Osteoblast (primary cell): ENCODE measurements at regions not wholly inside any gene's neighbourhood (a gene's known extent, or its start where the extent isn't known, plus 50 kb on each side); places are given as distances from the start of the nearest gene placed in this dataset.
"Not testable (repeated sequence)": the region's sequence is repeated elsewhere in the genome, so short reads cannot be mapped to it uniquely, and the experiment has no call there.

ENCODE experiments used
- DNase-seq: peaks from one replicate; pipeline ENCODE4 v3.0.0; 2011; ENCODE audit warnings: low spot score, mixed read lengths; ENCODE audit not compliant: insufficient read length; ENCODE audit errors: missing footprints
- H2AFZ ChIP-seq: 2 replicates; pipeline ENCODE4 v1.6.0; 2011; ENCODE audit warnings: mild to moderate bottlenecking, low read length
- H3K27ac ChIP-seq: 2 replicates; pipeline ENCODE4 v1.5.1; 2011; ENCODE audit warnings: mild to moderate bottlenecking, low read depth, low read length, moderate library complexity
- H3K27me3 ChIP-seq: 2 replicates; pipeline ENCODE4 v1.6.0; 2012; ENCODE audit warnings: mild to moderate bottlenecking, control low read depth, inconsistent platforms, low read length, moderate library complexity; ENCODE audit not compliant: insufficient read depth
- H3K36me3 ChIP-seq: 2 replicates; pipeline ENCODE4 v1.5.1; 2011; ENCODE audit warnings: mild to moderate bottlenecking, low read length, control low read depth, moderate library complexity; ENCODE audit not compliant: insufficient read depth
- H3K4me1 ChIP-seq: 2 replicates; pipeline ENCODE4 v1.5.1; 2011; ENCODE audit warnings: mild to moderate bottlenecking, low read length, control low read depth, moderate library complexity; ENCODE audit not compliant: insufficient read depth
- H3K4me2 ChIP-seq: 2 replicates; pipeline ENCODE4 v1.6.0; 2011; ENCODE audit warnings: mild to moderate bottlenecking, low read length; ENCODE audit not compliant: insufficient read depth
- H3K4me3 ChIP-seq: fragments of 200-600 bp; sonication (generic); 3 replicates; pipeline ENCODE4 v1.5.1; 2012; ENCODE audit warnings: mild to moderate bottlenecking, low read length, inconsistent platforms; ENCODE audit not compliant: insufficient read depth
- H3K79me2 ChIP-seq: 2 replicates; pipeline ENCODE4 v1.6.0; 2012; ENCODE audit warnings: mild to moderate bottlenecking, low read length, control low read depth, inconsistent platforms; ENCODE audit not compliant: insufficient read depth
- H3K9me3 ChIP-seq: 2 replicates; pipeline ENCODE4 v1.5.1; 2011; ENCODE audit warnings: low read depth, low read length, control low read depth
- H4K20me1 ChIP-seq: 2 replicates; pipeline ENCODE4 v1.6.0; 2012; ENCODE audit warnings: mild to moderate bottlenecking, low read length, control low read depth; ENCODE audit not compliant: insufficient read depth
- TF ChIP-seq, protein P1 (sequence below): IDR thresholded peaks from 2 replicates; pipeline ENCODE4 v1.5.1; 2011; ENCODE audit warnings: mild to moderate bottlenecking, low read depth, low read length, moderate library complexity; ENCODE audit errors: extremely low read depth

DNA sequence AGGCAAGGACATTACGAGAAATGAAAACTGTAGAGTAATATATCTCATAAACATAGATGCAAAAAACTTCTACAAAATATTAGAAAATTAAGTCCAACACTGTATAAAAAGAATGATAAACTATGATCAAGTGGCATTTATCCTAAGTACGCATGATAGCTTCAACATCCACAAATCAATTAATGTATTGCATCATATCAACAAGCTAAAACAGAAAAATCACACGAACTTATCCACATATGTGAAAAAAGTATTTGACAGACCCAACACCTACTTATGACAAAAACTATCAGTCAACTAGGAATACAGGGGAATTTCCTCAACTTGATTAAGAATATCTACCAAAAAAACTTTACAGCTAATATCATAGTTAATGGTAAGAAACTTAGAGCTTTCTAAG, 129.9 kb upstream of the ALG10 start:
- Histone ChIP-seq H3K9me3 (peaks cover 3% of the 10 kb centered on the region), H3K4me1 (no peaks in the 10 kb centered on the region), H3K36me3 (no peaks in the 10 kb centered on the region), H3K27me3 (no peaks in the 10 kb centered on the region), H3K4me2 (no peak overlapping the region), H3K79me2 (no peaks in the 10 kb centered on the region), H3K4me3 (no peak overlapping the region), H3K27ac (no peak overlapping the region), H4K20me1 (no peaks in the 10 kb centered on the region), H2AFZ (no peak overlapping the region)
- TF ChIP-seq, protein P1, sequence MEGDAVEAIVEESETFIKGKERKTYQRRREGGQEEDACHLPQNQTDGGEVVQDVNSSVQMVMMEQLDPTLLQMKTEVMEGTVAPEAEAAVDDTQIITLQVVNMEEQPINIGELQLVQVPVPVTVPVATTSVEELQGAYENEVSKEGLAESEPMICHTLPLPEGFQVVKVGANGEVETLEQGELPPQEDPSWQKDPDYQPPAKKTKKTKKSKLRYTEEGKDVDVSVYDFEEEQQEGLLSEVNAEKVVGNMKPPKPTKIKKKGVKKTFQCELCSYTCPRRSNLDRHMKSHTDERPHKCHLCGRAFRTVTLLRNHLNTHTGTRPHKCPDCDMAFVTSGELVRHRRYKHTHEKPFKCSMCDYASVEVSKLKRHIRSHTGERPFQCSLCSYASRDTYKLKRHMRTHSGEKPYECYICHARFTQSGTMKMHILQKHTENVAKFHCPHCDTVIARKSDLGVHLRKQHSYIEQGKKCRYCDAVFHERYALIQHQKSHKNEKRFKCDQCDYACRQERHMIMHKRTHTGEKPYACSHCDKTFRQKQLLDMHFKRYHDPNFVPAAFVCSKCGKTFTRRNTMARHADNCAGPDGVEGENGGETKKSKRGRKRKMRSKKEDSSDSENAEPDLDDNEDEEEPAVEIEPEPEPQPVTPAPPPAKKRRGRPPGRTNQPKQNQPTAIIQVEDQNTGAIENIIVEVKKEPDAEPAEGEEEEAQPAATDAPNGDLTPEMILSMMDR, result no peak
- DNase-seq, result no peak

DNA sequence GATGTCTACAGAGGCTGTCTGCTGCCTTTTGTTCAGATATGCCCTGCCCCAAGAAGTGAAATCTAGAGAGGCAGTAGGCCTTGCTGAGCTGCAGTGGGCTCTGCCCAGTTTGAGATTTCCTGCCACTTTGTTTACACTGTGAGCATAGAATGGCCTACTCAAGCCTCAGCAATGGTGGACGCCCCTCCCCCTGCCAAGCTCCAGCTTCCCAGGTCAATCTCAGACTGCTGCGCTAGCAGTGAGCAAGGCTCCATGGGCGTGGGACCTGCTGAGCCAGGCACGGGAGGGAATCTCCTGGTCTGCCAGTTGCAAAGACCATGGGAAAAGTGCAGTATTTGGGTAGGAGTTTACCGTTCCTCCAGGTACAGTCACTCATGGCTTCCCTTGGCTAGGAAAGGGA, 101.8 kb upstream of the ALG10 start:
- H3K27me3 ChIP-seq, H3K36me3 ChIP-seq, H2AFZ ChIP-seq, H3K9me3 ChIP-seq, H3K4me2 ChIP-seq, H3K79me2 ChIP-seq, H3K4me3 ChIP-seq, DNase-seq, H3K4me1 ChIP-seq, H3K27ac ChIP-seq, H4K20me1 ChIP-seq: not testable (repeated sequence)

DNA sequence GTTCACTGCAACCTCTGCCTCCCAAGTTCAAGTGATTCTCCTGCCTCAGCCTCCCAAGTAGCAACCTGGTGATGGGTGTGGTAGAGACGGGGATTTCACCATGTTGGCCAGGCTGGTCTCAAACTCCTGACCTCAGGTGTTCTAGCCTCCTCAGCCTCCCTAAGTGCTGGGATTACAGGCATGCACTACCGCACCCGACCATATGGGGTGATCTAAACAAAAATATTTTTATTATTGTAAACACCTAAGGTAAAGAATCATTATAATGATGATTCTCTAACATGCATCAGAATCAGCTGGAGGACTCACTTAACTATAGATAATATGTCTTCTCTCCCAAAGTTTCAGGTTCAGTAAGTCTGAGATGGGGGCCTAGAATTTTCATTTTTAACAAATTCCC, 96.2 kb upstream of the ALG10 start:
- TF ChIP-seq, protein P1, result no peak
- no peak overlapping the region for H3K27ac ChIP-seq
- no peaks in the 10 kb centered on the region for H3K79me2 ChIP-seq
- no peaks in the 10 kb centered on the region for H3K27me3 ChIP-seq
- H3K4me3 ChIP-seq, result no peak overlapping the region
- no peak overlapping the region for H2AFZ ChIP-seq
- H3K4me1 ChIP-seq, result no peaks in the 10 kb centered on the region
- no peak overlapping the region for H3K4me2 ChIP-seq
- no peaks in the 10 kb centered on the region for H4K20me1 ChIP-seq
- H3K36me3 ChIP-seq, result no peaks in the 10 kb centered on the region
- DNase-seq, result no peak
- H3K9me3 ChIP-seq, result peaks cover 2% of the 10 kb centered on the region

DNA sequence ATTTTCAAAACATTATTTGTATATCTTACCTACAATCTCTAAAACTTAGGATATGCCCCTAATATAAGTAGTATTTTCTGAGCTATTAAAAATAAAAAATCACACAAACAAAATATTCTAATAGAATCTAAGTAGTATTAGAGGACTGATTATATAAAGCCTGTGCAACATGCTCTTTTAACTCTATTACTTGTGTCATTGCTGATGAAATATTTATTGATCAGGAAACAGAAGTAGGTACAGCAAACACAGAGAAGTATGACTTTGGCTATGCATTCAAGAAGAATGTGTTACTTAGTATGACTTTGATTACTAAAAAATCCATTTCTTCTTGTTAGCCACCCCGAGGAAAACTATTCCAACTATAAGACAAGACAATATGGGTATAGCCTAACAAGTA, 84.6 kb upstream of the ALG10 start:
- not testable (repeated sequence) for H4K20me1 ChIP-seq, DNase-seq, H3K36me3 ChIP-seq, H3K4me1 ChIP-seq, H3K27ac ChIP-seq, H3K4me2 ChIP-seq, H2AFZ ChIP-seq, H3K79me2 ChIP-seq, H3K4me3 ChIP-seq, H3K9me3 ChIP-seq, H3K27me3 ChIP-seq

DNA sequence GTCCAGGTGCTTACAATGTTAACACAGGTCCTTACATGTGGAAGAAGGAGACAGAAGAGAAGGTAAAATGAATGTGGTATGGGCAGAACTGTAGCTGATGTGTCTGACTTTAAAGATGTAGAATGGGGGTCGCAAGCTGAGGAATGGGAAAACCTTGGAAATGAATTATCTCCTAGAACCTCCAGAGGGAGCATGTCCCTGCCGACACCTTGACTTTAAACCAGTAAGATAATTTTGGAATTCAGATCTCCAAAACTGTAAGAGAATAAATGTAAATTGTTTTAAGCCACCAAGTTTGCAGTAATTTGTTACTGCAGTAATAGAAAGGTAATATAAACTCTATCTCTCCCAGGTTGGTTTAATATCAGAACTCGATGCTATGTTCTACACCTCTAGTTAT, 80.1 kb upstream of the ALG10 start:
- no peaks in the 10 kb centered on the region for H3K36me3 ChIP-seq

More for the DNA sequence above, 80.1 kb upstream of the ALG10 start:
- DNase-seq, result no peak
- no peak overlapping the region for H2AFZ ChIP-seq
- H3K27me3 ChIP-seq, result no peaks in the 10 kb centered on the region
- H3K4me3 ChIP-seq, result no peak overlapping the region
- no peaks in the 10 kb centered on the region for H3K4me1 ChIP-seq
- peaks cover 4% of the 10 kb centered on the region for H3K9me3 ChIP-seq
- no peaks in the 10 kb centered on the region for H4K20me1 ChIP-seq
- H3K27ac ChIP-seq, result no peak overlapping the region
- H3K79me2 ChIP-seq, result no peaks in the 10 kb centered on the region
- TF ChIP-seq, protein P1, result no peak
- H3K4me2 ChIP-seq, result no peak overlapping the region
